MM.1S (cell line): ENCODE measurements at regions not wholly inside any gene's neighbourhood (a gene's known extent, or its start where the extent isn't known, plus 50 kb on each side); places are given as distances from the start of the nearest gene placed in this dataset.

ENCODE experiments used
- DNase-seq: peaks from one replicate; pipeline ENCODE4 v3.0.0-alpha.2; 2015
- H2AFZ ChIP-seq: fragments of 300-600 bp; sonication (generic); 2 replicates; pipeline ENCODE4 v1.6.0; 2016; ENCODE audit warnings: antibody characterized with exemption, low read length
- H3F3A ChIP-seq: fragments of 300-600 bp; sonication (generic); 2 replicates; pipeline ENCODE4 v1.6.1; 2016; ENCODE audit warnings: mild to moderate bottlenecking, antibody characterized with exemption, low read length, moderate library complexity, mixed read lengths; ENCODE audit not compliant: insufficient read depth
- H3K27ac ChIP-seq: fragments of 300-600 bp; sonication (generic); 2 replicates; pipeline ENCODE4 v1.5.1; 2016; ENCODE audit warnings: mild to moderate bottlenecking, low read length
- H3K27me3 ChIP-seq: fragments of 300-600 bp; sonication (generic); replicated peaks from 2 replicates; pipeline ENCODE4 v1.6.0; 2016; ENCODE audit warnings: low read length; ENCODE audit not compliant: insufficient read depth
- H3K36me3 ChIP-seq: fragments of 300-600 bp; sonication (generic); replicated peaks from 2 replicates; pipeline ENCODE4 v1.6.1; 2016; ENCODE audit warnings: mild to moderate bottlenecking, low read length, mixed read lengths; ENCODE audit not compliant: insufficient read depth
- H3K4me1 ChIP-seq: fragments of 300-600 bp; sonication (generic); 2 replicates; pipeline ENCODE4 v1.6.1; 2016; ENCODE audit warnings: low read length, mixed read lengths
- H3K4me2 ChIP-seq: fragments of 300-600 bp; sonication (generic); 2 replicates; pipeline ENCODE4 v1.6.0; 2016; ENCODE audit warnings: low read depth, low read length
- H3K4me3 ChIP-seq: fragments of 300-600 bp; sonication (generic); 2 replicates; pipeline ENCODE4 v1.5.1; 2016; ENCODE audit warnings: low read length, mixed read lengths
- H3K79me2 ChIP-seq: fragments of 300-600 bp; sonication (generic); 2 replicates; pipeline ENCODE4 v1.6.1; 2016; ENCODE audit warnings: mixed run types, low read length, mixed read lengths
- H3K9ac ChIP-seq: fragments of 300-600 bp; sonication (generic); 2 replicates; pipeline ENCODE4 v1.6.1; 2016; ENCODE audit warnings: low read length, mixed read lengths
- H3K9me2 ChIP-seq: fragments of 300-600 bp; sonication (generic); replicated peaks from 2 replicates; pipeline ENCODE4 v1.6.1; 2016; ENCODE audit warnings: mild to moderate bottlenecking, low read length, mixed read lengths; ENCODE audit not compliant: insufficient read depth
- H3K9me3 ChIP-seq: fragments of 300-600 bp; sonication (generic); replicated peaks from 2 replicates; pipeline ENCODE4 v1.6.1; 2016; ENCODE audit warnings: mild to moderate bottlenecking, low read length, mixed read lengths; ENCODE audit not compliant: insufficient read depth
- H4K20me1 ChIP-seq: fragments of 300-600 bp; sonication (generic); 2 replicates; pipeline ENCODE4 v1.6.1; 2016; ENCODE audit warnings: mild to moderate bottlenecking, low read length, moderate library complexity, mixed read lengths; ENCODE audit not compliant: insufficient read depth
- EZH2 ChIP-seq: fragments of 300-600 bp; sonication (generic); optimal IDR thresholded peaks from 2 replicates; pipeline ENCODE3; 2017; ENCODE audit warnings: low read depth, mild to moderate bottlenecking, antibody characterized with exemption, low read length, mixed read lengths
- EZH2phosphoT487 ChIP-seq: fragments of 300-600 bp; sonication (generic); IDR thresholded peaks from 2 replicates; pipeline ENCODE4 v1.6.1; 2018; ENCODE audit warnings: antibody characterized with exemption, low read length
- TF ChIP-seq, protein P1 (sequence below): fragments of 300-600 bp; sonication (generic); IDR thresholded peaks from 2 replicates; pipeline ENCODE4 v1.5.1; 2016; ENCODE audit warnings: antibody characterized with exemption, low read length, mixed read lengths

GRCh38 chr17:77656054-77656453, 302.4 kb upstream of the TNRC6C start:
- Histone ChIP-seq H3K27ac (no peak overlapping the region), H3K9me2 (no peaks in the 10 kb centered on the region), H3K27me3 (no peaks in the 10 kb centered on the region), H3K4me1 (peaks cover 12% of the 10 kb centered on the region), H3K36me3 (no peaks in the 10 kb centered on the region), H3K4me2 (no peak overlapping the region), H3K79me2 (no peaks in the 10 kb centered on the region), H4K20me1 (no peaks in the 10 kb centered on the region), H3K9ac (no peak overlapping the region), H3F3A (no peaks in the 10 kb centered on the region), H3K9me3 (no peaks in the 10 kb centered on the region), H2AFZ (no peak overlapping the region), H3K4me3 (no peak overlapping the region)
- DNase-seq: no peak
- no peak for TF ChIP-seq EZH2phosphoT487
- TF ChIP-seq EZH2: no peak
- TF ChIP-seq, protein P1, sequence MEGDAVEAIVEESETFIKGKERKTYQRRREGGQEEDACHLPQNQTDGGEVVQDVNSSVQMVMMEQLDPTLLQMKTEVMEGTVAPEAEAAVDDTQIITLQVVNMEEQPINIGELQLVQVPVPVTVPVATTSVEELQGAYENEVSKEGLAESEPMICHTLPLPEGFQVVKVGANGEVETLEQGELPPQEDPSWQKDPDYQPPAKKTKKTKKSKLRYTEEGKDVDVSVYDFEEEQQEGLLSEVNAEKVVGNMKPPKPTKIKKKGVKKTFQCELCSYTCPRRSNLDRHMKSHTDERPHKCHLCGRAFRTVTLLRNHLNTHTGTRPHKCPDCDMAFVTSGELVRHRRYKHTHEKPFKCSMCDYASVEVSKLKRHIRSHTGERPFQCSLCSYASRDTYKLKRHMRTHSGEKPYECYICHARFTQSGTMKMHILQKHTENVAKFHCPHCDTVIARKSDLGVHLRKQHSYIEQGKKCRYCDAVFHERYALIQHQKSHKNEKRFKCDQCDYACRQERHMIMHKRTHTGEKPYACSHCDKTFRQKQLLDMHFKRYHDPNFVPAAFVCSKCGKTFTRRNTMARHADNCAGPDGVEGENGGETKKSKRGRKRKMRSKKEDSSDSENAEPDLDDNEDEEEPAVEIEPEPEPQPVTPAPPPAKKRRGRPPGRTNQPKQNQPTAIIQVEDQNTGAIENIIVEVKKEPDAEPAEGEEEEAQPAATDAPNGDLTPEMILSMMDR: no peak

GRCh38 chr17:77657839-77658238, 300.7 kb upstream of the TNRC6C start:
- no peaks in the 10 kb centered on the region for H3K79me2 ChIP-seq
- no peak overlapping the region for H3K4me2 ChIP-seq
- no peak for DNase-seq
- no peaks in the 10 kb centered on the region for H3F3A ChIP-seq
- H3K9me3 ChIP-seq: no peaks in the 10 kb centered on the region
- peaks cover 12% of the 10 kb centered on the region for H3K4me1 ChIP-seq
- H3K27ac ChIP-seq: peak overlapping the region; percentile 28; the same call in 1 of the 2 replicates
- H4K20me1 ChIP-seq: no peaks in the 10 kb centered on the region
- H3K4me3 ChIP-seq: no peak overlapping the region
- TF ChIP-seq, protein P1: no peak
- no peak for TF ChIP-seq EZH2
- no peak for TF ChIP-seq EZH2phosphoT487
- no peak overlapping the region for H3K9ac ChIP-seq
- no peaks in the 10 kb centered on the region for H3K9me2 ChIP-seq
- H3K27me3 ChIP-seq: no peaks in the 10 kb centered on the region
- H3K36me3 ChIP-seq: no peaks in the 10 kb centered on the region
- H2AFZ ChIP-seq: no peak overlapping the region

DNA sequence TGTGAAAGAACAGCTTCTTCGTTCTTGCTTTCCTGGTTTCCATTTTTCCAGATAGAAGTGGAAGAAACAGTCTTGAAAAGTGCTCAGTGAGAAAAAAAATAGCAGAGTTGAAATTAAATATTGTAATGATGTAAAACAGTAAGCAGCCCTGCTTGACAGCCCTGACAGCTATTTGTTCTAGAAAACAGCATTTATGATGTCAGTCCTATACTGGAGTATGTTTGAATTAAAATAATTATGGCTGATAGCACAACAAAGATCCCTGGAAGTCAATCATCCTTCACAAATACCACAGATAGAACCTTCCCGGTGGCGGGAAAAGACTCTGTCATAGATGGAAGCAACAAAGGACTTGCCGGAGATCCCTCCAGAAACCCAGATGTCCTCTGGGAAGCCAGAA, 298.0 kb upstream of the TNRC6C start:
- Histone ChIP-seq H3K4me3 (no peak overlapping the region), H3K27ac (no peak overlapping the region), H3K79me2 (no peaks in the 10 kb centered on the region), H3K4me2 (no peak overlapping the region), H2AFZ (no peak overlapping the region), H3K4me1 (peaks cover 13% of the 10 kb centered on the region), H3K9me3 (no peaks in the 10 kb centered on the region), H3K9me2 (no peaks in the 10 kb centered on the region), H3K27me3 (no peaks in the 10 kb centered on the region), H3K9ac (no peak overlapping the region), H3K36me3 (no peaks in the 10 kb centered on the region), H4K20me1 (no peaks in the 10 kb centered on the region), H3F3A (no peaks in the 10 kb centered on the region)
- TF ChIP-seq EZH2: no peak
- TF ChIP-seq, protein P1: no peak
- TF ChIP-seq EZH2phosphoT487: no peak
- no peak for DNase-seq
